ENCODE measurements at regions not wholly inside any gene's neighbourhood (a gene's known extent, or its start where the extent isn't known, plus 50 kb on each side); places are given as distances from the start of the nearest gene placed in this dataset.

GRCh38 chr4:3384771-3385710, 56.7 kb upstream of the HGFAC start:
- TF ChIP-seq CTCF (conservative IDR thresholded peaks at IDR 0.05 in 1 of 2, IDR thresholded peaks at IDR 0.05 in 1 of 2; ENCODE audit: extremely low read depth in 1 of 2, insufficient read depth in 1 of 2, low read depth in 1 of 2, low read length in 2 of 2), result no peak
- no peak for TF ChIP-seq EZH2 (IDR thresholded peaks at IDR 0.05; ENCODE audit: borderline replicate concordance, low read length)
